Ovary (tissue), 3 donors: ENCODE measurements at regions not wholly inside any gene's neighbourhood (a gene's known extent, or its start where the extent isn't known, plus 50 kb on each side); places are given as distances from the start of the nearest gene placed in this dataset.

ENCODE experiments used
- POLR2A ChIP-seq: fragments of 450-650 bp; IDR thresholded peaks from one replicate; pipeline ENCODE4 v1.6.1; 2017; ENCODE audit warnings: antibody characterized with exemption, mild to moderate bottlenecking, moderate library complexity
- TF ChIP-seq, protein P1 (sequence below), 3 donors: fragments of 450-650 bp in 2 of 3; fragments of 200-600 bp in 1 of 3; IDR thresholded peaks; one replicate each; pipeline versions ENCODE4 v1.5.1 to v1.8.0; 2016 to 2022; ENCODE audit warnings: antibody characterized with exemption in 3 of 3, mild to moderate bottlenecking in 1 of 3
- donor health status: DM: no; HTN: no; CAD: no.

DNA sequence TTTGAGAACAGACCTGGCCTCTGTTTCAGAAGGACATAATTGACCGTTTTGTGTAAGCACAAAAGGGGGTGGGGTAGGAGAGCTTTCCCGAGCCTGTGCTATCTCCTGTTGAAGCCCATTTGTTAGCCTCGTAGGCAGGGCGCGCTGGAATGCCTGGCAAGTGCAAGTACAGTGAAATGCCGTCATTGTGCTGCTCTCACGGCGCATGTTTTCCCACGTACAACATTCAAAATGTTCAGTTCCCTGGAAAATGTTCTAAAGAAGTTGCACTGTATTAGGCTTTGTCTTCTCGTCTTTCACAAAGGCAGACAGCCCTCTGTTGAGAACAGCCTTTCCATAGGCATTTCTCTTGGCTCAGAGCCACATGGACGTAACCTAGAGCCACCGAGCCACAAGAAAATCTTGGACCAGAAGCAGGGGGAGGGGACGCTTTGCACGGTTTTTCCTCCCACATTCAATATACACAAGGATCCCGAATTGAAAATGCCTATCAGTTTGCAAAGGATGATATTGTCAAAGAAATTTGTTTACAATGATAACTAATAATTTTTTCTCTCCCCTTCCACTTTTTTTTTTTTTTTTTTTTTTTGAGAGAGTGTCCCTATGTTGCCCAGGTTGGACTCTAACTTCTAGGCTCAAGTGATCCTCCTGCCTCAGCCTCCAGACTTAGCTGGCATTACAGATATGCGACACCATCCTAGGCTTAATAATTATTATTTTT lies 54.6 kb upstream of the RAPGEF2 start:
- TF ChIP-seq, protein P1, sequence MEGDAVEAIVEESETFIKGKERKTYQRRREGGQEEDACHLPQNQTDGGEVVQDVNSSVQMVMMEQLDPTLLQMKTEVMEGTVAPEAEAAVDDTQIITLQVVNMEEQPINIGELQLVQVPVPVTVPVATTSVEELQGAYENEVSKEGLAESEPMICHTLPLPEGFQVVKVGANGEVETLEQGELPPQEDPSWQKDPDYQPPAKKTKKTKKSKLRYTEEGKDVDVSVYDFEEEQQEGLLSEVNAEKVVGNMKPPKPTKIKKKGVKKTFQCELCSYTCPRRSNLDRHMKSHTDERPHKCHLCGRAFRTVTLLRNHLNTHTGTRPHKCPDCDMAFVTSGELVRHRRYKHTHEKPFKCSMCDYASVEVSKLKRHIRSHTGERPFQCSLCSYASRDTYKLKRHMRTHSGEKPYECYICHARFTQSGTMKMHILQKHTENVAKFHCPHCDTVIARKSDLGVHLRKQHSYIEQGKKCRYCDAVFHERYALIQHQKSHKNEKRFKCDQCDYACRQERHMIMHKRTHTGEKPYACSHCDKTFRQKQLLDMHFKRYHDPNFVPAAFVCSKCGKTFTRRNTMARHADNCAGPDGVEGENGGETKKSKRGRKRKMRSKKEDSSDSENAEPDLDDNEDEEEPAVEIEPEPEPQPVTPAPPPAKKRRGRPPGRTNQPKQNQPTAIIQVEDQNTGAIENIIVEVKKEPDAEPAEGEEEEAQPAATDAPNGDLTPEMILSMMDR (IDR thresholded peaks at IDR 0.05): no peak
- TF ChIP-seq POLR2A: no peak
